ENCODE measurements at regions not wholly inside any gene's neighbourhood (a gene's known extent, or its start where the extent isn't known, plus 50 kb on each side); places are given as distances from the start of the nearest gene placed in this dataset.

DNA sequence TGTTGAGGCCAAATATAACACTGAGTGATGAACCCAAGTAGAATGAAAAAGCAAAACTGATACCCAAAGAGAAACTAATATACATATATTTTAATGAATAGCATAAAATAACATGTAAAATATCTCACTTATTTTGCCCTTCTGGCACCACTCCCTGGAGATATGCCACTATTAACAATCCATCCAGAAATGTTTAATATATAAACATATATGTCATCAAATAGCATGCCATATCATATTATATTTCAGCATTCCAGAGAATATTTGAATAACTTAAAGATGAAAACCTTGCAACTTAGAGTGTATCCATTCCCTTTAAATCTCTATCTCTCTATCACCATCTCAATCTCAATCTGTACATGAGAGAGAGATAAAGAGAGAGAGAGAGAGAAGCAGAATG, 1073.3 kb upstream of the RAG2 start:
- no peak for TF ChIP-seq SP1 (IDR thresholded peaks at IDR 0.05)
- no peak for TF ChIP-seq ZNF384 (IDR thresholded peaks at IDR 0.05)
- no peak for TF ChIP-seq CTBP1 (IDR thresholded peaks at IDR 0.05; ENCODE audit: borderline replicate concordance)
- no peak for TF ChIP-seq TARDBP (IDR thresholded peaks at IDR 0.05)
- TF ChIP-seq FOXK2 (IDR thresholded peaks at IDR 0.05) = no peak
- TF ChIP-seq FOXM1 (IDR thresholded peaks at IDR 0.05; ENCODE audit: borderline replicate concordance) = no peak
- TF ChIP-seq HDGF (IDR thresholded peaks at IDR 0.05; ENCODE audit: borderline replicate concordance) = no peak
- TF ChIP-seq ARNT (IDR thresholded peaks at IDR 0.05) = no peak
- TF ChIP-seq BHLHE40 (IDR thresholded peaks at IDR 0.05; ENCODE audit: borderline replicate concordance) = no peak
